ENCODE measurements at regions not wholly inside any gene's neighbourhood (a gene's known extent, or its start where the extent isn't known, plus 50 kb on each side); places are given as distances from the start of the nearest gene placed in this dataset.

GRCh38 chr1:118487091-118487490 lies 302.1 kb upstream of the SPAG17 start:
- Histone ChIP-seq H2AFZ (ENCODE audit: insufficient read depth, low read depth, low read length, poor library complexity, severe bottlenecking) (no peak overlapping the region), H3K27ac (ENCODE audit: low read depth in 1 of 2, low read length in 2 of 2) (no peak overlapping the region), H3K27me3 (ENCODE audit: control insufficient read depth in 2 of 2, insufficient read depth in 2 of 2, low read length in 2 of 2) (no peaks in the 10 kb centered on the region), H3K9me3 (replicated peaks in 1 of 2; ENCODE audit: control insufficient read depth in 1 of 2, insufficient read depth in 1 of 2, low read length in 2 of 2) (no peaks in the 10 kb centered on the region), H4K20me1 (ENCODE audit: insufficient read depth, low read length) (no peaks in the 10 kb centered on the region), H3K36me3 (replicated peaks in 1 of 2; ENCODE audit: control insufficient read depth in 1 of 2, insufficient read depth in 2 of 2, low read length in 2 of 2) (no peaks in the 10 kb centered on the region), H3K4me2 (replicated peaks; ENCODE audit: extremely low read depth, low read length, poor library complexity, severe bottlenecking) (no peak overlapping the region), H3K9ac (ENCODE audit: insufficient read depth, low read length, poor library complexity, severe bottlenecking) (no peak overlapping the region), H3K79me2 (ENCODE audit: insufficient read depth, low read length) (no peaks in the 10 kb centered on the region), H3K4me3 (replicated peaks in 1 of 3; ENCODE audit: low read depth in 2 of 3, low read length in 3 of 3) (no peak overlapping the region), H3K4me1 (ENCODE audit: control insufficient read depth in 1 of 2, insufficient read depth in 2 of 2, low read length in 2 of 2) (no peaks in the 10 kb centered on the region)
- no peak for DNase-seq
- H3K4me3 Mint-ChIP-seq, result no peak overlapping the region
- peaks cover 0 to 12% (median 3%) of the 10 kb centered on the region in 7 donors for H3K9me3 Mint-ChIP-seq
- intact Hi-C loops (cut with micrococcal nuclease), result no loop called here
- peaks cover 0 to 2% (median 0%) of the 10 kb centered on the region in 3 donors for H3K27me3 Mint-ChIP-seq (ENCODE audit: low read depth in 3 of 3)
- WGBS (ENCODE audit: insufficient coverage), result 89% methylated on average over 4 of the region's 5 CpGs
- H3K36me3 Mint-ChIP-seq, result no peaks in the 10 kb centered on the region
- H3K4me1 Mint-ChIP-seq, result no peaks in the 10 kb centered on the region
- no peak overlapping the region for H3K27ac Mint-ChIP-seq
- TF ChIP-seq, protein P1, sequence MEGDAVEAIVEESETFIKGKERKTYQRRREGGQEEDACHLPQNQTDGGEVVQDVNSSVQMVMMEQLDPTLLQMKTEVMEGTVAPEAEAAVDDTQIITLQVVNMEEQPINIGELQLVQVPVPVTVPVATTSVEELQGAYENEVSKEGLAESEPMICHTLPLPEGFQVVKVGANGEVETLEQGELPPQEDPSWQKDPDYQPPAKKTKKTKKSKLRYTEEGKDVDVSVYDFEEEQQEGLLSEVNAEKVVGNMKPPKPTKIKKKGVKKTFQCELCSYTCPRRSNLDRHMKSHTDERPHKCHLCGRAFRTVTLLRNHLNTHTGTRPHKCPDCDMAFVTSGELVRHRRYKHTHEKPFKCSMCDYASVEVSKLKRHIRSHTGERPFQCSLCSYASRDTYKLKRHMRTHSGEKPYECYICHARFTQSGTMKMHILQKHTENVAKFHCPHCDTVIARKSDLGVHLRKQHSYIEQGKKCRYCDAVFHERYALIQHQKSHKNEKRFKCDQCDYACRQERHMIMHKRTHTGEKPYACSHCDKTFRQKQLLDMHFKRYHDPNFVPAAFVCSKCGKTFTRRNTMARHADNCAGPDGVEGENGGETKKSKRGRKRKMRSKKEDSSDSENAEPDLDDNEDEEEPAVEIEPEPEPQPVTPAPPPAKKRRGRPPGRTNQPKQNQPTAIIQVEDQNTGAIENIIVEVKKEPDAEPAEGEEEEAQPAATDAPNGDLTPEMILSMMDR (IDR thresholded peaks at IDR 0.05), result no peak

- H3K79me2 ChIP-seq (ENCODE audit: insufficient read depth, low read length), result no peaks in the 10 kb centered on the region
- no peak overlapping the region for H2AFZ ChIP-seq (ENCODE audit: insufficient read depth, low read depth, low read length, poor library complexity, severe bottlenecking)
- no peak for DNase-seq
- TF ChIP-seq, protein P1 (IDR thresholded peaks at IDR 0.05), result no peak
- Mint-ChIP-seq H3K4me3 (no peak overlapping the region), H3K9me3 (peaks cover 0 to 7% (median 2%) of the 10 kb centered on the region in 7 donors), H3K27ac (no peak overlapping the region), H3K4me1 (no peaks in the 10 kb centered on the region), H3K27me3 (ENCODE audit: low read depth in 3 of 3) (peaks cover 0 to 2% (median 0%) of the 10 kb centered on the region in 3 donors), H3K36me3 (no peaks in the 10 kb centered on the region)
- no peaks in the 10 kb centered on the region for H4K20me1 ChIP-seq (ENCODE audit: insufficient read depth, low read length)
- no peak overlapping the region for H3K4me2 ChIP-seq (replicated peaks; ENCODE audit: extremely low read depth, low read length, poor library complexity, severe bottlenecking)
- H3K36me3 ChIP-seq (replicated peaks in 1 of 2; ENCODE audit: control insufficient read depth in 1 of 2, insufficient read depth in 2 of 2, low read length in 2 of 2), result no peaks in the 10 kb centered on the region
- H3K27ac ChIP-seq (ENCODE audit: low read depth in 1 of 2, low read length in 2 of 2), result no peak overlapping the region
- H3K9ac ChIP-seq (ENCODE audit: insufficient read depth, low read length, poor library complexity, severe bottlenecking), result no peak overlapping the region
- H3K4me1 ChIP-seq (ENCODE audit: control insufficient read depth in 1 of 2, insufficient read depth in 2 of 2, low read length in 2 of 2), result no peaks in the 10 kb centered on the region
- no peaks in the 10 kb centered on the region for H3K9me3 ChIP-seq (replicated peaks in 1 of 2; ENCODE audit: control insufficient read depth in 1 of 2, insufficient read depth in 1 of 2, low read length in 2 of 2)
- 68% methylated on average over 3 of the region's 7 CpGs for WGBS (ENCODE audit: insufficient coverage)
- intact Hi-C loops (cut with micrococcal nuclease), result no loop called here
- no peak overlapping the region for H3K4me3 ChIP-seq (replicated peaks in 1 of 3; ENCODE audit: low read depth in 2 of 3, low read length in 3 of 3)
- H3K27me3 ChIP-seq (ENCODE audit: control insufficient read depth in 2 of 2, insufficient read depth in 2 of 2, low read length in 2 of 2), result no peaks in the 10 kb centered on the region
Observed at GRCh38 chr1:118486199-118486598, 301.2 kb upstream of the SPAG17 start.
